Tibial nerve (tissue), 4 donors: ENCODE measurements at regions not wholly inside any gene's neighbourhood (a gene's known extent, or its start where the extent isn't known, plus 50 kb on each side); places are given as distances from the start of the nearest gene placed in this dataset.

Experiments used
- EP300 ChIP-seq, 2 donors: sonication (generic); formaldehyde crosslinking; IDR thresholded peaks; one replicate each; pipeline ENCODE4 v1.6.1; 2017; ENCODE audit warnings: antibody characterized with exemption in 2 of 2, mild to moderate bottlenecking in 1 of 2
- POLR2A ChIP-seq, 2 donors: fragments of 450-650 bp; IDR thresholded peaks; one replicate each; pipeline ENCODE4 v1.6.1; 2017; ENCODE audit warnings: antibody characterized with exemption in 2 of 2, mild to moderate bottlenecking in 2 of 2, moderate library complexity in 2 of 2
- TF ChIP-seq, protein P1 (sequence below), 5 experiments: fragments of 200-600 bp in 3 of 5; fragments of 450-650 bp in 2 of 5; sonication (generic) in 3 of 5; IDR thresholded peaks; one replicate each; pipeline ENCODE4 v1.5.1; 2016 to 2019; ENCODE audit warnings: antibody characterized with exemption in 5 of 5, mild to moderate bottlenecking in 3 of 5, moderate library complexity in 2 of 5

DNA sequence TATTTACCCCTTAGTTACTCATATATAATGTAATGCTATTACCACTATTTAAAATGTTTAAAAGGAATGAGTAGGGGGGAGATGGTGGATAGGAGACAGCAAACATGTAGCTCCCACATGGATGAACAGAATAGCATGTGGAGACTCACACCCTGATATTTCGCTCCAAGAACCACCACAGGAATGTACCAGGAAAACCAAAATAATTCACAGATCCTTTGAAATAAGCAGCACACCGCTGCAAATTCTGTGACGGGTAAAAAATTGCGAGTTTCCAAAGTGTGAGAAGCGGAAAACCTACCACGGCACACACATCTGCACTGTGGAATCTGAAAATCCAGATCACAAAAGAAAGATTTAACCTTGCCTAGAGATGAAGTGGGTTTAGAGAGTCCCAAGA lies 428.2 kb downstream of the TLL1 start:
- TF ChIP-seq, protein P1, sequence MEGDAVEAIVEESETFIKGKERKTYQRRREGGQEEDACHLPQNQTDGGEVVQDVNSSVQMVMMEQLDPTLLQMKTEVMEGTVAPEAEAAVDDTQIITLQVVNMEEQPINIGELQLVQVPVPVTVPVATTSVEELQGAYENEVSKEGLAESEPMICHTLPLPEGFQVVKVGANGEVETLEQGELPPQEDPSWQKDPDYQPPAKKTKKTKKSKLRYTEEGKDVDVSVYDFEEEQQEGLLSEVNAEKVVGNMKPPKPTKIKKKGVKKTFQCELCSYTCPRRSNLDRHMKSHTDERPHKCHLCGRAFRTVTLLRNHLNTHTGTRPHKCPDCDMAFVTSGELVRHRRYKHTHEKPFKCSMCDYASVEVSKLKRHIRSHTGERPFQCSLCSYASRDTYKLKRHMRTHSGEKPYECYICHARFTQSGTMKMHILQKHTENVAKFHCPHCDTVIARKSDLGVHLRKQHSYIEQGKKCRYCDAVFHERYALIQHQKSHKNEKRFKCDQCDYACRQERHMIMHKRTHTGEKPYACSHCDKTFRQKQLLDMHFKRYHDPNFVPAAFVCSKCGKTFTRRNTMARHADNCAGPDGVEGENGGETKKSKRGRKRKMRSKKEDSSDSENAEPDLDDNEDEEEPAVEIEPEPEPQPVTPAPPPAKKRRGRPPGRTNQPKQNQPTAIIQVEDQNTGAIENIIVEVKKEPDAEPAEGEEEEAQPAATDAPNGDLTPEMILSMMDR (IDR thresholded peaks at IDR 0.05) = no peak
- TF ChIP-seq POLR2A (IDR thresholded peaks at IDR 0.05) (no peak), EP300 (IDR thresholded peaks at IDR 0.05) (no peak)
